NCI-H146 (cell line): ENCODE measurements at regions not wholly inside any gene's neighbourhood (a gene's known extent, or its start where the extent isn't known, plus 50 kb on each side); places are given as distances from the start of the nearest gene placed in this dataset.
"Not testable (repeated sequence)": the region's sequence is repeated elsewhere in the genome, so short reads cannot be mapped to it uniquely, and the experiment has no call there.

Source experiments
- DNase-seq: peaks from one replicate; lab custom pipeline; 2025; lab: John Stamatoyannopoulos, UW

DNA sequence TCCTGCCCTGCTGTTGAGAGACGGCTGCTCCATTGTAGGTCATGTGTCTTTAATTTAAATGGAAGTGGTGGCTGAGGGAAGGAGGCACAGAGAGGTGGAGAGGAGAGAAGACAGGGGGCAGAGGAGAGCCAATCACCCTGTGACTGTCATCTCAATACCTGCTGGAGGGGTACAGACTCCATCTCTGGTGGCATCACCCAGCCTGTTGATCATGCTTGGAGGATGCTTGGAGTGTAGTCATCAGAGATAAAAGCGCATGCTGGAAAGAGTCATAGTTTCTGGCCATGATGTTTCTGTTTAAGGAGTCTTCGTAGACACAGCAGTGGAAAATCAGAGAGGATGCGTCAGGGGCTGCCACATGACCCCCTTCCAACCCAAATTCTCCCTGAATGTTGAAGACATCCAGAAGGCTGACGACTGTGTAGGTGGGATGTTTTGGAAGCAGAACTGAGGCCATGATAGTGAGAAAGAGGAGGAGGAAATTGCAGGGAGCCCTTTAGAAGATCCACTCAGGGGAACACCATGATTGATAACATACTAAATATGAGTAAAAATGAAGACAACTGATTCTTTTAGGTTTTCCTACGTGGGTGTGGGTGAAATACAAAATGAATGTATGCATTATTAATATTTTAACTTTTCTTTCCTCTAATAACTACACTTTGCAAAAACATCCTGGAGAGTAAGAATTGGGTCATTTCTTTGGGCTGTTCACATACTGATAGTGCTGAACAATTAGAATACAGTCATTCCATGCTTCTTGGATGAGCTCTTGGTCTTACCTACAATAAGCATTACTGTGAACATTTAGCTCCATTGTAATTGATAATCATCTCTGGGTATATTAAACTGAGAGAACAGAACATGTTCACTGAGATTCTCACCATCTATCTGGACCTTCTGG is 210.6 kb upstream of the ATP10A start:
- DNase-seq: no peak

- DNase-seq: no peak
These were observed 207.0 kb upstream of the ATP10A start for GRCh38 chr15:26070095-26070532.

DNA sequence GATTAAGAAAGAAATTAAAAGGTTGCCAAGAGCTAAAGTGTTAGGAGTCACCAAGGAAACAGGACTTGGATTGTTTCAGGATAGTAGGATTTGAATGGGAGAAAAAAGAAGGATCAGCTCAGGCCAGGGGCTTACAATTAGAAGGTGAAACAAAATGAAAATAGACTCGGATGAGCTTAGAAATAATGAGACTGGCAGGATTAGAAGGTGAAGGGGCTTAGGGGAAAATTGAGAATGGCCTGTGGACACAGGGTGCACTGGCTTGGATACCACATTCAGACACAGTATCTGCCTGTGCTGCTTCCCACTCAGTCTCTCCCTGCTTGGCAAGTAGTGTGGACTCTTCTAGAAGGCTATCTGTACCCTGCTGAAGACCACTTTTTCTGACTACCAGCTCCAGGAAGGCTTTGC is 206.1 kb upstream of the ATP10A start:
- DNase-seq: no peak

DNA sequence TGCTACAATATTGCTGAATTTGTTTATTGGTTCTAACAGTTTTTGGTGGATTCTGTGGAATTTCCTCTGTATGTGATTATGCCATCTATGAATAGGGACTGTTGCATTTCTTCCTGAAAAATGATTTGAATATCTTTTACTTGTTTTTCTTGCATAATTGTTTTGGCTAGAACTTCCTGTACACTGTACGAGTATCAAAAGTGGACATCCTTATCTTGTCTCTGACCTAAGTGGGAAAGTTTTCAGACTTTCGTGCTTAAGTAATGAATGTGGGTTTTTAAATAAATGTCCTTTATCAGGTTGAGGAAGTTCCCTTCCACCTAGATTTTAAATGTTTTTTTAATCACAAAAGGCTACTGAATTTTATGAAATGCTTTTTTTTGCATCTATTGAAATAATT is 203.8 kb upstream of the ATP10A start:
- DNase-seq: no peak

DNA sequence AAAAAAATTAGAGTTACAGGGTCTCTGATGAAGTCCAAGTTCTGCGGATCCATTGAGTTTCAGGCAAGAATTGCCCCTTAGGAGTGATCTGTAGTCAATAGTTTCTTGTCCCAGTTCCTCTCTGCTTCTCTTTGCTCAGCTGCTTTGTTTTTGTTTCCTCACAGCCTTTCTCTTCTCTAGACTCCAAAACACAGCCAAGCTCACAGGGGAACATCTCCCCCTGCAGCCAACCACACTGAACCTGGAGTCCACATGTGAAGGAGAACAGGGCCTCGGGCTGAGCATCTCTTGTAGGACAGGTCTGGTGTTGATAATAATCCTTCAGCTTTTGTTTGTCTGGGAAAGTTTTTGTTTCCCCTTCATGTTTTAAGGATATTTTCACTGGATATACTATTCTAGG is 202.6 kb upstream of the ATP10A start:
- DNase-seq: no peak

- no peak for DNase-seq
These were observed 198.1 kb upstream of the ATP10A start for GRCh38 chr15:26061248-26061647.

- DNase-seq: not testable (repeated sequence)
These were observed 193.6 kb upstream of the ATP10A start for GRCh38 chr15:26056766-26057165.

DNA sequence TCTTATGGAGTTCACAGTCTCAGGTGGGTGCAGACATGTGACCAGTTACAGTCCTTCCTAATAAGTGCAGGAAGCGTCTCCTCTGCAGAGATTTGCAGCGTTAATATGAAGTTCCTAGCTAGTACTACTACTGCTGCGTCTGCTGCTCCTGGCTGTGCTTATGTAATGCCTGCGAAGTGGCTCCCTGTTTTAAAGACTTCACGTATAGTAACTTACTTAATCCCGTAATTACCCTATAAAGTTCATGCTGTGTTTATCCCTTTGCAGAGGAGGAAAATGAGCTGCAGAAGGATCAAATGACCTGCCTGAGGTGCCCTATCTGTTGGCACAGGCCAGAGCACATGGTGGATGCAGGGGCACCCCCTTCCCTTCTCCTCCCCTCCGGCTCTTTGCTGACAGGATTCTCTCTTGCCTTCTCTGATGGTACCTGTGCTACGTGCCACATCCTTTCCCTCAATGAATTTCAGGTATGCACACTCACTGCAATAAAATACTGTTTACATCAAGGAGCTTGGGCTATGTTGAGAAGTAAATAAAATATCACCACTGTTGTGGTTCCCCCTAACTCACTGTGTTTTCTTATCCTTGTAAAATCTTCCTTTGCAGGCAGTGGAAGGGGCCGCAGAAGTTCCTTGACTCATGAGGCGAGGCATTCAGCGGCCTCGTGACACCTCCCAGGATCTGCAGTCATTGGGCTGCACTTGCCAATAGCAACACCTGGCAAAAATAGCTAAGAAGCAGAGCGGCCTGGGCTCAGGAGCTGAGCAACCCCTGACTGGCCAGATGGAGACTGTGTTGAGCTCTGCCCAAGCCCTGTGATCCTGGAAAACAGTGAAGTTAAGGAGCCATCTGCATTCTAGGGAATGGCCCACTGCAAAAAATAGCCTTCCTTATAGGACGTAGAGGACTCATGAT is 188.9 kb upstream of the ATP10A start:
- no peak for DNase-seq

- DNase-seq: no peak
These were observed 187.9 kb upstream of the ATP10A start for GRCh38 chr15:26050984-26051383.

DNA sequence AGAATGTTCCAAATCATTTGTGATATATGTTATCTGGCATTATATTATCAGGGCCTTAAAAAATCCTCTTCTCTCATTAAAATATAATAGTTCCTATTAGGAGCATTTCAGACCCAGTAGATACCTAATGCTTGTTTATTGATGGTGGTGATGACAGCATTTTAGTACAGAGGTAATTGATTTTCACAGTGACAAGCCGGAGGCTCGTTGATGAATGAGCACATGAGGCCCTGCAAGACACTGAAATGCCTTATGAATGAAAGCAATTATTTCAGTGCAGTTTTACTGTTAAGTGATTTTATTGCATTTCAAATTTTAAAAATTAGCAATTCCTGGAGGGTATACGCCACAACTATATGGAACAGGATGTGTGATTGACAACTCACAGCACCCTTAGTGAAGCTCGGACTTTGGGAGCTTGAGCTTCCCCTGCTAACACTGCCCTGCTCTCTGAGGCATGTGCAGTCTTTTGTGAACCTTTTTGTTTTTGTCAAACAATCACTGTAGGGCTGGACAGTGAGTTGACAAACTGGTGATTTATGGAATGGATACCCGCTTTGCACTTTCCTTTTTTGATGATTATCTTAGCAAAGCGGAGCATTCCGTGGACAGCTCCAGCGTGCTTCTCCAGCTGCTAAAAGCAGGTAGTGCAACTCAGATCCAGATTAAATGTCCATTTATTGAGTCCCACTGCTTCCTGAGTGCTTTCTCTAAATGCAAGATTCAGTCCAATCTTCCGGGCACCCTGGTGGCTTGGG is 187.0 kb upstream of the ATP10A start:
- no peak for DNase-seq

GRCh38 chr15:26048669-26049068 is 185.5 kb upstream of the ATP10A start:
- DNase-seq: no peak

DNA sequence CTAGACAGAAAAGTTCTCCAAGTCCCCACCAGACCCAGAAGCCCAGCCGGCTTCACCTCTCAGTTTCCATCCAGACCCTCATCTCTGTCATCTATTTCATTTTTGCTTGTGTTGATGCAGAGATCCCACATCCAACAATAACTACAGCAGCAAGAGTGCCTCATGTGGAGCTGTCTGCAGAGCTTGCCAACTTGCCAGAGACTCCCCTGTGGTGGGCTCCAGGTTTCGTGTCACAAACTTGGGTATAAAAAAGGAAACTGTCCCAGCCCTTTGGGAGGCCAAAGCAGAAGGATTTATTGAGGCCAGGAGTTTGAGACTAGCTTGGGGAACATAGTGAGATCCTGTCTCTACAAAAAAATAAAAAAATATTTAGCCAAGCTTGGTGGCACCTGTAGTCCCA is 182.4 kb upstream of the ATP10A start:
- no peak for DNase-seq

DNA sequence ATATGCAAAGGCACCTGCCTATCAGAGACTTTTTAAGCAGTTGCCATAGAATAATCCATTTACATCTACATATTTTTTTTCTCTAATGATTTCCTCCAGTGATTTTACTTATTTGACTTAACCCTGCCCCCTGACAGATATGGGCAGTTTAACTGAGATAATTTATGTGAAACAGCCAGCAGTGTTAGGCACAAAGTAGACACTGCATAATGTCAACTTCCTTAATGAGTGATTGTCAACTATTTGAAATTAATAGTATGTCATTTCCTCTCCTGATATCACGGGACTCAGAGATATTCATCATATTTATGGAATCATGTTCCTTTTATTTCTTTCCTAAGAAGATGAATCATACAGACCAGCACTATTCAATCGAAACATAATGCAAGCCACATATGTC is 179.9 kb upstream of the ATP10A start:
- DNase-seq: no peak

- DNase-seq: no peak
These were observed 175.6 kb upstream of the ATP10A start for GRCh38 chr15:26038693-26039092.

GRCh38 chr15:26037369-26037768 is 174.2 kb upstream of the ATP10A start:
- DNase-seq: no peak

GRCh38 chr15:26033493-26033892 is 170.4 kb upstream of the ATP10A start:
- DNase-seq: no peak

- DNase-seq: no peak
These were observed 169.2 kb upstream of the ATP10A start for GRCh38 chr15:26032162-26032846.

DNA sequence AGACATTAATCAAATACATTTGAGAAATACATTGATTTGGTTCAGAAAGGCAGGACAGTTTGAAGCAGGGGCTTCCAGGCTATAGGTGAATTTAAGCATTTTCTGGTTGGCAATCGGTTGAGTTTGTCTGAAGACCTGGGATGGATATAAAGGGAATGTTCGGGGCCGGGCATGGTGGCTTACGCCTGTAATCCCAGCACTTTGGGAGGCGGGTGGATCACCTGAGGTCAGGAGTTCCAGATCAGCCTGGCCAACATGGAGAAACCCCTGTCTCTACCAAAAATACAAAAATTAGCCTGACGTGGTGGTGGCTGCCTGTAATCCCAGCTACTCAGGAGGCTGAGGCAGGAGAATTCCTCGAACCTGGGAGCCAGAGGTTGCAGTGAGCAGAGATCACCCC is 166.5 kb upstream of the ATP10A start:
- DNase-seq: not testable (repeated sequence)

GRCh38 chr15:26029146-26029545 is 166.0 kb upstream of the ATP10A start:
- DNase-seq: no peak

- no peak for DNase-seq
These were observed 165.1 kb upstream of the ATP10A start for GRCh38 chr15:26028086-26028740.

DNA sequence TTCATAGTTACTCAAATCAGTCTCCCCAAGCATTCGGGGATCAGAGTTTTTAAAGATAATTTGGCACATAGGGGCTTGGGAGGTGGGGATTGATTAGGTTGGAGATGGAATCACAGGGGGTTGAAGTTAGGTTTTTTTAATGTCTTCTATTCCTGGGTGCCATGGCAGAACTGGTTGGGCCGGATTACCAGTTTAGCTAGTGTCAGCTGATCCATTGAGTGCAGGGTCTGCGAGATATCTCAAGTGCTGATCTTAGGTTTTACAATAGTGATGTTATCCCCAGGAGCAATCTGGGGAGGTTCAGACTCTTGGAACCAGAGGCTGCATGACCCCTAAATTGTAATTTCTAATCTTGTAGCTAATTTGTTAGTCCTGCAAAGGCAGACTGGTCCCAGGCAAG is 163.5 kb upstream of the ATP10A start:
- DNase-seq: not testable (repeated sequence)
